ENCODE measurements at regions not wholly inside any gene's neighbourhood (a gene's known extent, or its start where the extent isn't known, plus 50 kb on each side); places are given as distances from the start of the nearest gene placed in this dataset.

GRCh38 chr5:125786021-125786420, 637.2 kb upstream of the GRAMD2B start:
- DNase-seq (ENCODE audit: low spot score in 2 of 2): no peak
- Histone ChIP-seq H3K4me3 (no peak overlapping the region), H3K36me3 (no peaks in the 10 kb centered on the region), H3K4me1 (no peaks in the 10 kb centered on the region), H3K9me3 (no peaks in the 10 kb centered on the region), H3K27me3 (no peaks in the 10 kb centered on the region), H3K27ac (no peak overlapping the region)
- TF ChIP-seq, protein P1, sequence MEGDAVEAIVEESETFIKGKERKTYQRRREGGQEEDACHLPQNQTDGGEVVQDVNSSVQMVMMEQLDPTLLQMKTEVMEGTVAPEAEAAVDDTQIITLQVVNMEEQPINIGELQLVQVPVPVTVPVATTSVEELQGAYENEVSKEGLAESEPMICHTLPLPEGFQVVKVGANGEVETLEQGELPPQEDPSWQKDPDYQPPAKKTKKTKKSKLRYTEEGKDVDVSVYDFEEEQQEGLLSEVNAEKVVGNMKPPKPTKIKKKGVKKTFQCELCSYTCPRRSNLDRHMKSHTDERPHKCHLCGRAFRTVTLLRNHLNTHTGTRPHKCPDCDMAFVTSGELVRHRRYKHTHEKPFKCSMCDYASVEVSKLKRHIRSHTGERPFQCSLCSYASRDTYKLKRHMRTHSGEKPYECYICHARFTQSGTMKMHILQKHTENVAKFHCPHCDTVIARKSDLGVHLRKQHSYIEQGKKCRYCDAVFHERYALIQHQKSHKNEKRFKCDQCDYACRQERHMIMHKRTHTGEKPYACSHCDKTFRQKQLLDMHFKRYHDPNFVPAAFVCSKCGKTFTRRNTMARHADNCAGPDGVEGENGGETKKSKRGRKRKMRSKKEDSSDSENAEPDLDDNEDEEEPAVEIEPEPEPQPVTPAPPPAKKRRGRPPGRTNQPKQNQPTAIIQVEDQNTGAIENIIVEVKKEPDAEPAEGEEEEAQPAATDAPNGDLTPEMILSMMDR (IDR thresholded peaks at IDR 0.05): no peak
- no peak for TF ChIP-seq EP300 (IDR thresholded peaks at IDR 0.05)
- TF ChIP-seq POLR2A (IDR thresholded peaks at IDR 0.05): no peak
- WGBS, 2 donors: 74 to 79% methylated on average over 2 of the region's 2 CpGs

DNA sequence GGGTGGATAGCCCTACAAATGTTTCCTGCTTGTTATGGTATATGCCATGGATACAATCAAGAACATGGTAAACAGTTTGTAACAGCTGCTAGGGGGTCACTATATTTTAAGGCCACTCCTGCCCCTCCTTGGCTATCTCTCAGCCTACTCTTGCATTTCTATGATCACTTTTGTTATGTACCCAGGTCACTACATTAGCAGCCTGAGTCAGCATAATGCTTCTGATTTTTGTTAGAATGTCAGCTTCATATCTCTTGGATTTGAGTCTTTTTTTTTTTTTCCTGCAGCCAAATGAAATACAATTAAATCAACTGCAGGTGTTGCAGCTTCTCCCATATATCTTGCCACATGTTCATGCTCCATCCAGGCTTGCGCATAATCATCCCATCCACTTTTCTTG, 629.7 kb upstream of the GRAMD2B start:
- H3K27ac ChIP-seq: no peak overlapping the region
- no peaks in the 10 kb centered on the region for H3K4me1 ChIP-seq
- H3K4me3 ChIP-seq: no peak overlapping the region
- no peaks in the 10 kb centered on the region for H3K9me3 ChIP-seq
- 93 to 97% methylated on average over 1 of the region's 1 CpG for WGBS, 2 donors
- DNase-seq (ENCODE audit: low spot score in 2 of 2): no peak
- TF ChIP-seq POLR2A (IDR thresholded peaks at IDR 0.05) (no peak), EP300 (IDR thresholded peaks at IDR 0.05) (no peak)
- TF ChIP-seq, protein P1 (IDR thresholded peaks at IDR 0.05): no peak
- no peaks in the 10 kb centered on the region for H3K27me3 ChIP-seq
- H3K36me3 ChIP-seq: no peaks in the 10 kb centered on the region

DNA sequence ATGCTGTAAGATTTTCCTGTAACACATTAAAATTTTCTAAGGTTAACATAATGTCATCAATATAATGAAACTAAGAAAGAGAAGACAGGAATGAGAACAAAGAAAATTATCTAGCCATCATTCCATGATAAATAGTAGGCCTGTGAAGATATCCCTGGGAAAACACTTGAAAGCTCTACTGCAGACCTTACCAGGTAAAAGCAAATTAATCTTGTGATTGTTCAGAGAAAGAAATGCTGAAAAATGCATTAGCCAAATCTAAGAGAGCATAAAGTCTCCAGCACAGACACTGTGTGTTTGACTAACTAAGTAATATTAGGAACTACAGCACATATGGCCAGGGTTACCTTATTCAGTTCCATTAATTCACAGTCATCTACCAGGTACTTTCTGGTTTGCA, 628.3 kb upstream of the GRAMD2B start:
- no peak for TF ChIP-seq POLR2A (IDR thresholded peaks at IDR 0.05)
- TF ChIP-seq, protein P1 (IDR thresholded peaks at IDR 0.05): no peak
- TF ChIP-seq EP300 (IDR thresholded peaks at IDR 0.05): no peak
- no peaks in the 10 kb centered on the region for H3K4me1 ChIP-seq
- no peak overlapping the region for H3K4me3 ChIP-seq
- no peak overlapping the region for H3K27ac ChIP-seq
- H3K36me3 ChIP-seq: no peaks in the 10 kb centered on the region
- H3K9me3 ChIP-seq: no peaks in the 10 kb centered on the region
- H3K27me3 ChIP-seq: no peaks in the 10 kb centered on the region
- DNase-seq (ENCODE audit: low spot score in 2 of 2): no peak

GRCh38 chr5:125798307-125798706, 624.9 kb upstream of the GRAMD2B start:
- Histone ChIP-seq H3K4me3 (no peak overlapping the region), H3K27me3 (no peaks in the 10 kb centered on the region), H3K27ac (no peak overlapping the region), H3K4me1 (no peaks in the 10 kb centered on the region), H3K36me3 (no peaks in the 10 kb centered on the region), H3K9me3 (no peaks in the 10 kb centered on the region)
- TF ChIP-seq POLR2A (IDR thresholded peaks at IDR 0.05) (no peak), EP300 (IDR thresholded peaks at IDR 0.05) (no peak)
- TF ChIP-seq, protein P1 (IDR thresholded peaks at IDR 0.05): no peak
- no peak for DNase-seq (ENCODE audit: low spot score in 2 of 2)

DNA sequence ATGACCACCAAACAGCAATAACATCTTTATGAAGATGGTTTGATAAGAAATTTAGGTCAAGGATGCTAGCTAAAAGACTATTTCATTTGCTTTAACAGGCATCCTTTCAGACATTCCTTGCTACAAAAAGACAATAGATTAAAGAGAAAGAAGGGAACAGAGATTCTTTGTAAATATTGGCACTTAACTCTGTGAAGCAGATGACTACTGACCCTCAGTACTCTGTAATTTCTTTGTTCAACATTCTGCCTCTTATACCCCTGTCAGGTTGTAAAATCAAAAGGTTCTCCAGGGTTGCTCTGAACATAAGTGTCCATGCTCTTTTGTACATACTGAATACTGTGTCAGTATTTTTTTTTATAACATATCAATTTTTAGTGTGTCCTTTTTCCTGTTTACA, 610.6 kb upstream of the GRAMD2B start:
- Histone ChIP-seq H3K36me3 (no peaks in the 10 kb centered on the region), H3K9me3 (no peaks in the 10 kb centered on the region), H3K27me3 (no peaks in the 10 kb centered on the region), H3K27ac (no peak overlapping the region), H3K4me3 (no peak overlapping the region), H3K4me1 (no peaks in the 10 kb centered on the region)
- TF ChIP-seq, protein P1 (IDR thresholded peaks at IDR 0.05): no peak
- TF ChIP-seq EP300 (IDR thresholded peaks at IDR 0.05) (no peak), POLR2A (IDR thresholded peaks at IDR 0.05) (no peak)
- DNase-seq (ENCODE audit: low spot score in 2 of 2): no peak

Measured in tibial nerve (tissue), 4 donors.